Heart right ventricle (tissue), 16 donors: ENCODE measurements at regions not wholly inside any gene's neighbourhood (a gene's known extent, or its start where the extent isn't known, plus 50 kb on each side); places are given as distances from the start of the nearest gene placed in this dataset.

Experiments
- ATAC-seq, 8 donors: fragments of 200-7000 bp; cut with Tn5 transposase; one replicate each; pipeline ENCODE4 v1.9.1; 2020; ENCODE audit warnings: mild to moderate bottlenecking in 8 of 8, moderate library complexity in 8 of 8, moderate number of reproducible peaks in 1 of 8
- DNase-seq, 2 donors: peaks; one replicate each; pipeline ENCODE4 v3.0.0-alpha.2; 2020
- H3K27ac ChIP-seq, 10 donors: fragments of 200-600 bp; sonication (generic) in 2 of 10; one replicate each; pipeline versions ENCODE4 v1.5.0 to v1.8.0; 2020 to 2022; ENCODE audit warnings: mild to moderate bottlenecking in 3 of 10
- H3K27me3 ChIP-seq, 7 donors: fragments of 200-600 bp; one replicate each; pipeline ENCODE4 v1.8.0; 2021 to 2022; ENCODE audit warnings: mild to moderate bottlenecking in 2 of 7
- H3K36me3 ChIP-seq, 9 donors: fragments of 200-600 bp; sonication (generic) in 1 of 9; one replicate each; pipeline versions ENCODE4 v1.5.0 to v1.8.0; 2020 to 2022; ENCODE audit warnings: mild to moderate bottlenecking in 2 of 9
- H3K4me1 ChIP-seq, 9 donors: fragments of 200-600 bp; sonication (generic) in 1 of 9; one replicate each; pipeline versions ENCODE4 v1.5.0 to v1.8.0; 2020 to 2022; ENCODE audit warnings: mild to moderate bottlenecking in 4 of 9
- H3K4me3 ChIP-seq, 10 donors: fragments of 200-600 bp; sonication (generic) in 2 of 10; one replicate each; pipeline versions ENCODE4 v1.5.0 to v1.8.0; 2020 to 2022; ENCODE audit warnings: mild to moderate bottlenecking in 7 of 10, moderate library complexity in 2 of 10
- H3K9me3 ChIP-seq, 11 donors: fragments of 200-600 bp in 10 of 11; sonication (generic) in 2 of 11; one replicate each; pipeline versions ENCODE4 v1.5.0 to v1.8.0; 2013 to 2022; ENCODE audit warnings: mild to moderate bottlenecking in 2 of 11, control low read depth in 1 of 11, moderate library complexity in 1 of 11
- CTCF ChIP-seq, 9 donors: fragments of 200-600 bp; sonication (generic) in 2 of 9; IDR thresholded peaks; one replicate each; pipeline versions ENCODE4 v1.5.0 to v1.8.0; 2021 to 2022; ENCODE audit warnings: antibody characterized with exemption in 9 of 9, mild to moderate bottlenecking in 5 of 9, moderate library complexity in 1 of 9
- WGBS, 2 donors: extraction: QIAGEN DNeasy Blood & Tissue Kit; methylation state at CpG; one replicate each; pipeline ENCODE4 v1.1.7; 2013; ENCODE audit warnings: inconsistent platforms in 1 of 2; 5-methylcytosine and 5-hydroxymethylcytosine counted together
- intact Hi-C, 10 donors: fragments of 100-400 bp; cut with DNase I; formaldehyde crosslinking; loops; one replicate each; pipeline versions ENCODE4 v1.11.1 to v1.14.2; 2022
- donor health status: Arrhythmogenic right ventricular cardiomyopathy.
- donor health status: ischemic (EF 13 %, LVEDD 7.1; RV severe dilation, severe dysfunction).
- donor health status: healthy with polysubstance abuse.
- donor health status: DM: no; HTN: yes; CAD: no.
- donor health status: DM: no; HTN: no; CAD: no.
- donor health status: ischemic (EF 25% LVEDD 6.9; RV normal size, moderate dysfunction).
- donor health status: ischemic (EF 25% LVEDD 5.7; RV mildly dilated, moderate dysfunction).
- donor health status: healthy.
- donor health status: DM: yes; HTN: yes; CAD: no.
- donor health status: Ischemic cardiomyopathy.
- donor health status: ischemic (EF 35%, LVEDD 5.7; RV mildly dilated, moderate dysfunction).
- donor health status: nonischemic (EF 11% LVEDD 7.7; RV severe dilation, severe dysfunction).
- donor health status: DM: yes; HTN: yes; CAD: no.
- donor health status: PGD.
- donor health status: ischemic (EF 29% LVEDD 5.4; RV normal size, mild dysfunction).
- donor health status: nonischemic (EF 23%, LVEDD 6.1; RV moderate dilation, normal function).

GRCh38 chr6:51285876-51286275 lies 467.2 kb downstream of the TFAP2B start:
- Histone ChIP-seq H3K9me3 (no peaks in the 10 kb centered on the region), H3K4me3 (no peak overlapping the region), H3K4me1 (peaks cover 0 to 5% (median 0%) of the 10 kb centered on the region in 9 donors), H3K27me3 (no peaks in the 10 kb centered on the region), H3K27ac (no peak overlapping the region), H3K36me3 (no peaks in the 10 kb centered on the region)
- TF ChIP-seq CTCF (IDR thresholded peaks at IDR 0.05): no peak
- intact Hi-C loops: no loop called here
- DNase-seq (no peak), ATAC-seq (no peak)

- WGBS, 2 donors: 82 to 91% methylated on average over 3 of the region's 3 CpGs
- no peaks in the 10 kb centered on the region for H3K27me3 ChIP-seq
- no peak for TF ChIP-seq CTCF (IDR thresholded peaks at IDR 0.05)
- H3K4me3 ChIP-seq: no peak overlapping the region
- DNase-seq: no peak
- H3K36me3 ChIP-seq: no peaks in the 10 kb centered on the region
- no peak overlapping the region for H3K27ac ChIP-seq
- ATAC-seq: no peak
- H3K4me1 ChIP-seq: peaks cover 0 to 3% (median 0%) of the 10 kb centered on the region in 9 donors
- H3K9me3 ChIP-seq: no peaks in the 10 kb centered on the region
- intact Hi-C loops: no loop called here
These were observed 470.4 kb downstream of the TFAP2B start for GRCh38 chr6:51289041-51289440.

GRCh38 chr6:51292659-51293058 lies 474.0 kb downstream of the TFAP2B start:
- no peaks in the 10 kb centered on the region for H3K4me1 ChIP-seq
- no peak for TF ChIP-seq CTCF (IDR thresholded peaks at IDR 0.05)
- no peak overlapping the region for H3K27ac ChIP-seq
- DNase-seq: no peak
- H3K4me3 ChIP-seq: no peak overlapping the region
- intact Hi-C loops: no loop called here
- H3K27me3 ChIP-seq: no peaks in the 10 kb centered on the region
- WGBS, 2 donors: 60 to 64% methylated on average over 1 of the region's 1 CpG
- no peaks in the 10 kb centered on the region for H3K36me3 ChIP-seq
- H3K9me3 ChIP-seq: no peaks in the 10 kb centered on the region
- no peak for ATAC-seq

- Histone ChIP-seq H3K36me3 (no peaks in the 10 kb centered on the region), H3K27ac (no peak overlapping the region), H3K27me3 (no peaks in the 10 kb centered on the region), H3K9me3 (no peaks in the 10 kb centered on the region), H3K4me3 (no peak overlapping the region), H3K4me1 (peaks cover 0 to 15% (median 0%) of the 10 kb centered on the region in 9 donors)
- ATAC-seq: no peak
- no peak for DNase-seq
- 86 to 90% methylated on average over 3 of the region's 3 CpGs for WGBS, 2 donors
- intact Hi-C loops: no loop called here
- TF ChIP-seq CTCF (IDR thresholded peaks at IDR 0.05): no peak
These were observed 481.1 kb downstream of the TFAP2B start for GRCh38 chr6:51299621-51300380.
